Fibroblast of pulmonary artery (primary cell): ENCODE measurements at regions not wholly inside any gene's neighbourhood (a gene's known extent, or its start where the extent isn't known, plus 50 kb on each side); places are given as distances from the start of the nearest gene placed in this dataset.

Source experiments
- DNase-seq: peaks from one replicate; pipeline ENCODE4 v3.0.0-alpha.2; 2010; ENCODE audit warnings: low read depth
- H3K4me3 ChIP-seq: replicated peaks from 2 replicates; pipeline ENCODE4 v1.5.1; 2011; ENCODE audit warnings: low read depth, mild to moderate bottlenecking, control low read depth, low read length, moderate library complexity
- TF ChIP-seq, protein P1 (sequence below): IDR thresholded peaks from 2 replicates; pipeline ENCODE4 v1.5.1; 2011; ENCODE audit warnings: mild to moderate bottlenecking, control low read depth, low read length, inconsistent platforms; ENCODE audit errors: missing control alignments

GRCh38 chr7:156218544-156219306 lies 406.5 kb upstream of the SHH start:
- TF ChIP-seq, protein P1, sequence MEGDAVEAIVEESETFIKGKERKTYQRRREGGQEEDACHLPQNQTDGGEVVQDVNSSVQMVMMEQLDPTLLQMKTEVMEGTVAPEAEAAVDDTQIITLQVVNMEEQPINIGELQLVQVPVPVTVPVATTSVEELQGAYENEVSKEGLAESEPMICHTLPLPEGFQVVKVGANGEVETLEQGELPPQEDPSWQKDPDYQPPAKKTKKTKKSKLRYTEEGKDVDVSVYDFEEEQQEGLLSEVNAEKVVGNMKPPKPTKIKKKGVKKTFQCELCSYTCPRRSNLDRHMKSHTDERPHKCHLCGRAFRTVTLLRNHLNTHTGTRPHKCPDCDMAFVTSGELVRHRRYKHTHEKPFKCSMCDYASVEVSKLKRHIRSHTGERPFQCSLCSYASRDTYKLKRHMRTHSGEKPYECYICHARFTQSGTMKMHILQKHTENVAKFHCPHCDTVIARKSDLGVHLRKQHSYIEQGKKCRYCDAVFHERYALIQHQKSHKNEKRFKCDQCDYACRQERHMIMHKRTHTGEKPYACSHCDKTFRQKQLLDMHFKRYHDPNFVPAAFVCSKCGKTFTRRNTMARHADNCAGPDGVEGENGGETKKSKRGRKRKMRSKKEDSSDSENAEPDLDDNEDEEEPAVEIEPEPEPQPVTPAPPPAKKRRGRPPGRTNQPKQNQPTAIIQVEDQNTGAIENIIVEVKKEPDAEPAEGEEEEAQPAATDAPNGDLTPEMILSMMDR = no peak
- DNase-seq = no peak
- no peak overlapping the region for H3K4me3 ChIP-seq

- TF ChIP-seq, protein P1 = no peak
- no peak for DNase-seq
- H3K4me3 ChIP-seq = no peak overlapping the region
Observed at GRCh38 chr7:156217803-156218202, 405.5 kb upstream of the SHH start.

DNA sequence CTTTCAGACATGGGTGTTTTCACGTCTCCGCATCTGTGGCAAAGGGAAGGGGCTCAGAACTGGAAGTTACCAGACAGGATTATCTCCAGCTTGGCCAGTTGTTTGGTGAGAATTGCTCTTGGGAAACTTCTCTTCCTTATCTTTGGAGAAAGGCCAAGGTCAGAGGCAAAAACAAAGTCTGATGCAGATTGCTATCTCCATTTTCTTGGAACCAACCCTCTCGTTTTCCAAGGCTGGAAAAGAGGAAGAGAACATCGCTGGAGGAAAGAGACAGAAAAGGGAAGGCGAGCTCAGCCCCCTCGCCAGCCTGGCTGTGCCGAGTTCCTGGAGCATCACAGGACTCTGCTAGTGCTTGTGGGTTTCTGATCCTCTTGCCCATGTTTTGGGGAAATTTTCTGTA lies 396.8 kb upstream of the SHH start:
- TF ChIP-seq, protein P1 = no peak
- no peak overlapping the region for H3K4me3 ChIP-seq
- no peak for DNase-seq

GRCh38 chr7:156207306-156207705 lies 395.0 kb upstream of the SHH start:
- H3K4me3 ChIP-seq = no peak overlapping the region
- DNase-seq = no peak
- TF ChIP-seq, protein P1 = no peak

GRCh38 chr7:156206174-156206573 lies 393.9 kb upstream of the SHH start:
- DNase-seq = no peak
- H3K4me3 ChIP-seq = no peak overlapping the region
- TF ChIP-seq, protein P1 = no peak

- DNase-seq = no peak
- TF ChIP-seq, protein P1 = no peak
- no peak overlapping the region for H3K4me3 ChIP-seq
Observed at GRCh38 chr7:156204820-156205219, 392.6 kb upstream of the SHH start.

GRCh38 chr7:156203923-156204322 lies 391.7 kb upstream of the SHH start:
- TF ChIP-seq, protein P1 = no peak
- DNase-seq = no peak
- no peak overlapping the region for H3K4me3 ChIP-seq
